ENCODE measurements at regions not wholly inside any gene's neighbourhood (a gene's known extent, or its start where the extent isn't known, plus 50 kb on each side); places are given as distances from the start of the nearest gene placed in this dataset.

DNA sequence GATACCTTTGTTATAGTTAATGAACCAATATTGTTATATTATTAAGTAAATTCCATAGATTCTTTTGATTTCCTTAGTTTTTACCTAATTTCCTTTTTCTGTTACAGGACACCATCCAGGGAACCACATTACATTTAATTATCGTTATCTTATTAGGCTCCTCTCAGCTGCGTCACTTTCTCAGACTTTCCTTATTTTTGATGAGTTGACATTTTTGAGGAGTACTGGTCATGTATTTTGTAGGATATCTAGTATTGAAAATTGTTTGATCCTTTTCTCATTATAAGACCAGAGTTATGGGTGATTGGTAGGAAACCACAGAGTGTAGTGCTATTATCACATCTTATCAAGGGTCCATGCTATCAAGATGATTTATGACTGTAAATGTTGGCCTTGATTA, 319.7 kb downstream of the NKX6-1 start:
- no peaks in the 10 kb centered on the region for H3K79me2 ChIP-seq (ENCODE audit: insufficient read depth, low read length)
- no peak overlapping the region for H2AK5ac ChIP-seq (ENCODE audit: insufficient read length, low read length)
- no peak overlapping the region for H3K4ac ChIP-seq (ENCODE audit: low read depth, low read length)
- no peaks in the 10 kb centered on the region for H3K79me1 ChIP-seq (ENCODE audit: insufficient read depth, low read depth, low read length, poor library complexity, severe bottlenecking)
- H2BK120ac ChIP-seq (ENCODE audit: low read depth, low read length, poor library complexity, severe bottlenecking) = no peak overlapping the region
- H3K18ac ChIP-seq (ENCODE audit: insufficient read length, low read depth, low read length) = no peak overlapping the region
- H3K36me3 Mint-ChIP-seq (ENCODE audit: insufficient read depth in 1 of 3, low read depth in 3 of 3) = no peaks in the 10 kb centered on the region
- H3K4me1 ChIP-seq (ENCODE audit: insufficient read depth, low read length) = no peaks in the 10 kb centered on the region
- no peak overlapping the region for H4K91ac ChIP-seq (ENCODE audit: insufficient read length, low read depth, low read length)
- H3K56ac ChIP-seq (ENCODE audit: insufficient read length, low read depth, low read length) = no peak overlapping the region
- DNase-seq = no peak
- H4K8ac ChIP-seq (replicated peaks; ENCODE audit: insufficient read length, low read depth, low read length) = no peak overlapping the region
- no peak overlapping the region for H3K4me3 Mint-ChIP-seq
- no CpG with 5 or more reads among the region's 2 CpGs for WGBS (ENCODE audit: extremely low coverage, insufficient read length, low lambda C conversion rate)
- H3K4me1 Mint-ChIP-seq = no peaks in the 10 kb centered on the region
- H2BK20ac ChIP-seq (ENCODE audit: low read depth, low read length, poor library complexity, severe bottlenecking) = no peak overlapping the region
- no peak overlapping the region for H3K9ac ChIP-seq (ENCODE audit: extremely low read depth, insufficient read length, low read length)
- H3K9me3 Mint-ChIP-seq = no peaks in the 10 kb centered on the region
- no peak overlapping the region for H3K27ac Mint-ChIP-seq
- no peak overlapping the region for H2BK5ac ChIP-seq (ENCODE audit: insufficient read length, low read length)
- no peak overlapping the region for H3K4me2 ChIP-seq (ENCODE audit: insufficient read depth, insufficient read length, low read length)
- no peaks in the 10 kb centered on the region for H3K23me2 ChIP-seq (ENCODE audit: insufficient read length, low read depth, low read length, poor library complexity, severe bottlenecking)
- H3K27ac ChIP-seq (ENCODE audit: insufficient read length, low read depth, low read length) = no peak overlapping the region
- H4K5ac ChIP-seq (ENCODE audit: insufficient read length, low read depth, low read length) = no peak overlapping the region
- no peaks in the 10 kb centered on the region for H3K9me3 ChIP-seq (ENCODE audit: control insufficient read depth, low read depth, low read length)
- no peaks in the 10 kb centered on the region for H3K27me3 Mint-ChIP-seq (ENCODE audit: low read depth)
- TF ChIP-seq, protein P1, sequence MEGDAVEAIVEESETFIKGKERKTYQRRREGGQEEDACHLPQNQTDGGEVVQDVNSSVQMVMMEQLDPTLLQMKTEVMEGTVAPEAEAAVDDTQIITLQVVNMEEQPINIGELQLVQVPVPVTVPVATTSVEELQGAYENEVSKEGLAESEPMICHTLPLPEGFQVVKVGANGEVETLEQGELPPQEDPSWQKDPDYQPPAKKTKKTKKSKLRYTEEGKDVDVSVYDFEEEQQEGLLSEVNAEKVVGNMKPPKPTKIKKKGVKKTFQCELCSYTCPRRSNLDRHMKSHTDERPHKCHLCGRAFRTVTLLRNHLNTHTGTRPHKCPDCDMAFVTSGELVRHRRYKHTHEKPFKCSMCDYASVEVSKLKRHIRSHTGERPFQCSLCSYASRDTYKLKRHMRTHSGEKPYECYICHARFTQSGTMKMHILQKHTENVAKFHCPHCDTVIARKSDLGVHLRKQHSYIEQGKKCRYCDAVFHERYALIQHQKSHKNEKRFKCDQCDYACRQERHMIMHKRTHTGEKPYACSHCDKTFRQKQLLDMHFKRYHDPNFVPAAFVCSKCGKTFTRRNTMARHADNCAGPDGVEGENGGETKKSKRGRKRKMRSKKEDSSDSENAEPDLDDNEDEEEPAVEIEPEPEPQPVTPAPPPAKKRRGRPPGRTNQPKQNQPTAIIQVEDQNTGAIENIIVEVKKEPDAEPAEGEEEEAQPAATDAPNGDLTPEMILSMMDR (conservative IDR thresholded peaks at IDR 0.05) = no peak
- no peak overlapping the region for H3T11ph ChIP-seq (ENCODE audit: low read length)
- no peak overlapping the region for H3K23ac ChIP-seq (ENCODE audit: insufficient read length, low read depth, low read length)
- no peaks in the 10 kb centered on the region for H3K27me3 ChIP-seq (ENCODE audit: insufficient read depth, low read length)
- no peak overlapping the region for H2AFZ ChIP-seq (ENCODE audit: low read length)
- no peak overlapping the region for H3K14ac ChIP-seq (ENCODE audit: insufficient read depth, low read length)
- no peak overlapping the region for H2BK15ac ChIP-seq (ENCODE audit: low read depth, low read length)
- no peak overlapping the region for H2BK12ac ChIP-seq (ENCODE audit: insufficient read length, low read depth, low read length)
- H4K20me1 ChIP-seq (ENCODE audit: control insufficient read depth, insufficient read depth, insufficient read length) = no peaks in the 10 kb centered on the region
